Spleen (tissue), 11 donors: ENCODE measurements at regions not wholly inside any gene's neighbourhood (a gene's known extent, or its start where the extent isn't known, plus 50 kb on each side); places are given as distances from the start of the nearest gene placed in this dataset.
A peak's percentile ranks its signal among the peaks of the same experiment; 100 is the strongest.

Experiments used
- DNase-seq: peaks from one replicate; pipeline ENCODE4 v3.0.0-alpha.2; 2020
- H3K27ac ChIP-seq, 8 donors: fragments of 200-600 bp; sonication (generic) in 7 of 8; 1 replicate in 4 of 8; 2 replicates in 4 of 8; pipeline versions ENCODE4 v1.5.0 to v1.8.0; 2016 to 2021; ENCODE audit warnings: inconsistent platforms in 4 of 8, mild to moderate bottlenecking in 4 of 8, moderate library complexity in 1 of 8
- H3K27me3 ChIP-seq, 7 donors: fragments of 200-600 bp; sonication (generic) in 6 of 7; replicated peaks in 1 of 7; 1 replicate in 4 of 7; 2 replicates in 3 of 7; pipeline versions ENCODE4 v1.5.0 to v1.8.0; 2016 to 2021; ENCODE audit warnings: inconsistent platforms in 3 of 7, mild to moderate bottlenecking in 1 of 7
- H3K36me3 ChIP-seq, 6 donors: fragments of 200-600 bp; sonication (generic) in 5 of 6; 1 replicate in 4 of 6; 2 replicates in 2 of 6; pipeline versions ENCODE4 v1.5.0 to v1.8.0; 2016 to 2021; ENCODE audit warnings: inconsistent platforms in 2 of 6
- H3K4me1 ChIP-seq, 6 donors: fragments of 200-600 bp; sonication (generic) in 5 of 6; 1 replicate in 3 of 6; 2 replicates in 3 of 6; pipeline versions ENCODE4 v1.5.0 to v1.8.0; 2016 to 2021; ENCODE audit warnings: inconsistent platforms in 3 of 6
- H3K4me3 ChIP-seq, 8 donors: fragments of 200-600 bp; sonication (generic) in 7 of 8; 1 replicate in 4 of 8; 2 replicates in 4 of 8; pipeline versions ENCODE4 v1.5.0 to v1.8.0; 2016 to 2021; ENCODE audit warnings: inconsistent platforms in 4 of 8, mild to moderate bottlenecking in 4 of 8, moderate library complexity in 2 of 8
- H3K9me3 ChIP-seq, 8 donors: fragments of 200-600 bp; sonication (generic) in 7 of 8; 1 replicate in 4 of 8; 2 replicates in 4 of 8; pipeline versions ENCODE4 v1.5.0 to v1.8.0; 2016 to 2021; ENCODE audit warnings: inconsistent platforms in 4 of 8
- POLR2A ChIP-seq, 3 donors: fragments of 450-650 bp; IDR thresholded peaks; one replicate each; pipeline ENCODE4 v1.5.1; 2017; ENCODE audit warnings: antibody characterized with exemption in 3 of 3, mild to moderate bottlenecking in 1 of 3
- POLR2AphosphoS5 ChIP-seq, 3 donors: sonication (generic); formaldehyde crosslinking; IDR thresholded peaks; one replicate each; pipeline ENCODE4 v1.5.1; 2017; ENCODE audit warnings: antibody characterized with exemption in 3 of 3
- WGBS, 5 donors: extraction: QIAGEN DNeasy Blood & Tissue Kit in 3 of 5; methylation state at CpG; one replicate each; pipeline versions ENCODE4 v1.1.5 to v1.1.7; 2013 to 2018; 5-methylcytosine and 5-hydroxymethylcytosine counted together
- intact Hi-C: fragments of 100-400 bp; cut with DNase I; formaldehyde crosslinking; loops from one replicate; pipeline ENCODE4 v1.15.0; 2023; ENCODE audit warnings: low total_unique reads
- TF ChIP-seq, protein P1 (sequence below), 11 experiments: fragments of 200-600 bp in 7 of 11; fragments of 450-650 bp in 4 of 11; sonication (generic) in 4 of 11; IDR thresholded peaks in 8 of 11; conservative IDR thresholded peaks in 3 of 11; 1 replicate in 7 of 11; 2 replicates in 4 of 11; pipeline versions ENCODE4 v1.4.0 to v1.8.0; 2016 to 2021; ENCODE audit warnings: antibody characterized with exemption in 11 of 11, inconsistent platforms in 4 of 11, mild to moderate bottlenecking in 1 of 11
- donor health status: healthy with polysubstance abuse.
- donor health status: DM: no; HTN: no; CAD: no; lungs with moderate emphysema.
- donor health status: DM: no; HTN: no; CAD: no.
- donor health status: Bipolar disorder and iron deficiency.
- donor health status: healthy.
- donor health status: DM: no; HTN: no; CAD: no.
- donor health status: DM: yes; HTN: yes; CAD: no.

DNA sequence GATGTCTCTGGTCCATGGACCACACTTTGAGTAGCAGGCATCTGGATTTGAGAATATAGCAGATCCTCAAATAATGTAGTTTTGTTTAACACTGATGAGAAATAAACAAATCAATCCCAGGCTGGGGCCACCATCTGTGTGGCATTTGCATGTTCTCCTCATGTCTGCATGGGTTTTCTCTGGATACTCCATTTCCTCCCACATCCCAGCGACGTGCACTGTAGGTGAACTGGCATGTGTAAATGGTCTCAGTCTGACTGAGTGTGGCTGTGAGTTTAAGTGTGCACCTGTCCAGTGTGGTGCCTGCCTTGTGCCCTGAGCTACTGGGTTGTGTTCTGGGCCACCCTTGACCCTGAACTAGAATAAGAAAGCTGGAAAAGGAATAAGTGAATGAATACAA is 66.3 kb upstream of the NANOGP8 start:
- TF ChIP-seq, protein P1, sequence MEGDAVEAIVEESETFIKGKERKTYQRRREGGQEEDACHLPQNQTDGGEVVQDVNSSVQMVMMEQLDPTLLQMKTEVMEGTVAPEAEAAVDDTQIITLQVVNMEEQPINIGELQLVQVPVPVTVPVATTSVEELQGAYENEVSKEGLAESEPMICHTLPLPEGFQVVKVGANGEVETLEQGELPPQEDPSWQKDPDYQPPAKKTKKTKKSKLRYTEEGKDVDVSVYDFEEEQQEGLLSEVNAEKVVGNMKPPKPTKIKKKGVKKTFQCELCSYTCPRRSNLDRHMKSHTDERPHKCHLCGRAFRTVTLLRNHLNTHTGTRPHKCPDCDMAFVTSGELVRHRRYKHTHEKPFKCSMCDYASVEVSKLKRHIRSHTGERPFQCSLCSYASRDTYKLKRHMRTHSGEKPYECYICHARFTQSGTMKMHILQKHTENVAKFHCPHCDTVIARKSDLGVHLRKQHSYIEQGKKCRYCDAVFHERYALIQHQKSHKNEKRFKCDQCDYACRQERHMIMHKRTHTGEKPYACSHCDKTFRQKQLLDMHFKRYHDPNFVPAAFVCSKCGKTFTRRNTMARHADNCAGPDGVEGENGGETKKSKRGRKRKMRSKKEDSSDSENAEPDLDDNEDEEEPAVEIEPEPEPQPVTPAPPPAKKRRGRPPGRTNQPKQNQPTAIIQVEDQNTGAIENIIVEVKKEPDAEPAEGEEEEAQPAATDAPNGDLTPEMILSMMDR (IDR thresholded peaks at IDR 0.05 in 8 of 11, conservative IDR thresholded peaks at IDR 0.05 in 3 of 11) = no peak
- TF ChIP-seq POLR2A (IDR thresholded peaks at IDR 0.05) = no peak
- no peak for TF ChIP-seq POLR2AphosphoS5 (IDR thresholded peaks at IDR 0.05)
- Histone ChIP-seq H3K27me3 (no peaks in the 10 kb centered on the region), H3K9me3 (no peaks in the 10 kb centered on the region), H3K36me3 (no peaks in the 10 kb centered on the region), H3K27ac (no peak overlapping the region), H3K4me3 (no peak overlapping the region), H3K4me1 (no peaks in the 10 kb centered on the region)
- intact Hi-C loops = no loop called here
- DNase-seq = peak; percentile 39
- 87 to 93% (median 89%) methylated on average over 2 of the region's 2 CpGs for WGBS, 5 donors

DNA sequence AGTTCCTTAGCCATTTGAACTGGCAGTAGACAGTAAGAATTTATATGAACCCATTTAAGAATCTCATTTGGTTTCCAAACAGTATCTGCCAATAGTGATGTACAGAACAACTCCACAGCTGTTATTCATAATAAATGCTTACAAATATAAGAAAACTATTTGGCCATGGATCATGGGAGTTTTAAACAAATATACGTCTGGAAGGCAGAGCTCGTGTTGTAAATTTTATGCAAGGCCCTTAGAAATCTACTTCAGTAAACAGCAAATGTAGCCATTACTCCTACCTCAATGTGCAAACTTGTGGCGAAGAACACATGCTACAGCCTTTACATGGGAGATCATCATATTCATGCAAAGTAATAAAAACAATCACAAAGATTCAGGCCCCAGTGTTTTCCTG is 65.3 kb upstream of the NANOGP8 start:
- WGBS, 5 donors = 86 to 95% (median 90%) methylated on average over 3 of the region's 3 CpGs

DNA sequence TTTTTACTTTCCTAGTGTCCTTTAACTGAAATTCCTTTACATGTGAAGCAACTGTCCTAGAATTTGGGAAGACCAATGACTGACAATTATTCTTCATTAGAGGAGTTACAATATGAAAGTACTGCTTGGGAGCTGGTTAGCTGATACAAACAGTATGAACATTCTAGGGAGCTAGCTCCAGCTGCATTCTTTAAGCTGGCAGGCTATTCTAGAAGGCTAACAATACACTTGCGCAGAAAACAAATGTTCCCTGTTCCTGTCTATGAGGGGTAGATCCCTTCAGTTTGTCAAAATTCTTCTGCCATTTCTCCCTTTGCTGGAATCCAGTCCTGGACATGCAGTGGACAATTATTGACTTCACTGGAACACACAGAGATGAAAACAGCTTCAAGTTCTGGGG is 60.2 kb upstream of the NANOGP8 start:
- DNase-seq = no peak
- Histone ChIP-seq H3K4me1 (peaks cover 0 to 10% (median 0%) of the 10 kb centered on the region in 6 donors), H3K27me3 (no peaks in the 10 kb centered on the region), H3K36me3 (no peaks in the 10 kb centered on the region), H3K27ac (no peak overlapping the region), H3K4me3 (no peak overlapping the region), H3K9me3 (no peaks in the 10 kb centered on the region)
- intact Hi-C loops = no loop called here
- WGBS, 5 donors = 86 to 97% (median 95%) methylated on average over 1 of the region's 1 CpG
- TF ChIP-seq POLR2A (IDR thresholded peaks at IDR 0.05) = no peak
- TF ChIP-seq, protein P1 (IDR thresholded peaks at IDR 0.05 in 8 of 11, conservative IDR thresholded peaks at IDR 0.05 in 3 of 11) = no peak
- TF ChIP-seq POLR2AphosphoS5 (IDR thresholded peaks at IDR 0.05) = no peak

More for the DNA sequence above, 65.3 kb upstream of the NANOGP8 start:
- intact Hi-C loops = no loop called here
- H3K36me3 ChIP-seq = no peaks in the 10 kb centered on the region
- TF ChIP-seq, protein P1 (IDR thresholded peaks at IDR 0.05 in 8 of 11, conservative IDR thresholded peaks at IDR 0.05 in 3 of 11) = no peak
- TF ChIP-seq POLR2A (IDR thresholded peaks at IDR 0.05) = no peak
- no peak for TF ChIP-seq POLR2AphosphoS5 (IDR thresholded peaks at IDR 0.05)
- H3K27me3 ChIP-seq = no peaks in the 10 kb centered on the region
- H3K9me3 ChIP-seq = no peaks in the 10 kb centered on the region
- H3K4me1 ChIP-seq = no peaks in the 10 kb centered on the region
- no peak for DNase-seq
- H3K27ac ChIP-seq = no peak overlapping the region
- no peak overlapping the region for H3K4me3 ChIP-seq

DNA sequence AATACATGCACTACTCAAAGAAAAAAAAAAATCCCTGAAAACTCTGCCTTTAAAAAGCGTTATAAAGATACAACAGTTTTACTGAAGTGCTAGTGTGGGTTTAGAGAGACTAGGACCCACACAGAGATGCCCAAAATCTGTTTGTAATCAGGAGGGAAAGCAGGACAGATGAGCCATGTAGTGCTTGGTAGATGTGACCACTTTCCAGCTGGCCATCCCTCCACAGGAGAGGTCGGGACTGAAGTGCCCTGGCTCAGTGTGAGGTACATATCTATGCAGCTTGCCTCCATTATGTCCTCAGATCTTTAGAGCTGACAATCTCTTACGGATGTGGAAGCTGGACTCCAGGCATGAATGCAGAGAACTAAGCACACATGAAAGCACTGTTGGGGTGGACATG is 57.5 kb upstream of the NANOGP8 start:
- H3K4me3 ChIP-seq = no peak overlapping the region
- H3K27ac ChIP-seq = peak overlapping the region in 6 of 8 donors; percentile 19 to 55 (median 36)
- no peak for TF ChIP-seq POLR2A (IDR thresholded peaks at IDR 0.05)
- TF ChIP-seq, protein P1 (IDR thresholded peaks at IDR 0.05 in 8 of 11, conservative IDR thresholded peaks at IDR 0.05 in 3 of 11) = no peak
- no peak for TF ChIP-seq POLR2AphosphoS5 (IDR thresholded peaks at IDR 0.05)
- 66 to 81% (median 76%) methylated on average over 3 of the region's 3 CpGs for WGBS, 5 donors
- intact Hi-C loops = no loop called here
- H3K36me3 ChIP-seq = no peaks in the 10 kb centered on the region
- no peaks in the 10 kb centered on the region for H3K9me3 ChIP-seq
- no peak for DNase-seq
- no peaks in the 10 kb centered on the region for H3K27me3 ChIP-seq
- peaks cover 0 to 10% (median 0%) of the 10 kb centered on the region in 6 donors for H3K4me1 ChIP-seq
